GM20000 (cell line): ENCODE measurements at regions not wholly inside any gene's neighbourhood (a gene's known extent, or its start where the extent isn't known, plus 50 kb on each side); places are given as distances from the start of the nearest gene placed in this dataset.
"Not testable (repeated sequence)": the region's sequence is repeated elsewhere in the genome, so short reads cannot be mapped to it uniquely, and the experiment has no call there.

Experiments
- DNase-seq: peaks from one replicate; pipeline ENCODE4 v3.0.0; 2012; ENCODE audit warnings: low spot score
- TF ChIP-seq, protein P1 (sequence below): IDR thresholded peaks from 2 replicates; pipeline ENCODE4 v1.5.1; 2012; ENCODE audit warnings: mild to moderate bottlenecking, control low read depth; ENCODE audit errors: extremely low read depth, missing control alignments

DNA sequence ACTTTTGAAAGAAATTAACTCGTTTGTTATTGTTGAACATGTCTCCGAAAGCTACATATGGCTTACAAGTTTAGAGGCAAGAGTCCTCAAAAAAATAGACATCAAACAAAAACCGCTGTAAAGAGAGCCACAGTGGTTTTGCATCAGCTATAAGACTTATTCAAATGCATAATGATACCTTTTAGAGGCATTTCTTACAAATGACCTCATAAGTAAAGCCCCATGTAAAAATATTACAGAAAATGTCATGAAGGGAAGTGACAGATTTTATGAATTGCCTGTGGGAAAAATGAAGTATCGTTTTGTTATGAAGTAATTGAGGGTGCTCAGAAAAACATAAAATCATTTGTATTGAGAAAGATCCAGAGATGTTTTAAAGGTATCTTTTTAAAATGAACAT is 598.0 kb downstream of the NXPH1 start:
- TF ChIP-seq, protein P1, sequence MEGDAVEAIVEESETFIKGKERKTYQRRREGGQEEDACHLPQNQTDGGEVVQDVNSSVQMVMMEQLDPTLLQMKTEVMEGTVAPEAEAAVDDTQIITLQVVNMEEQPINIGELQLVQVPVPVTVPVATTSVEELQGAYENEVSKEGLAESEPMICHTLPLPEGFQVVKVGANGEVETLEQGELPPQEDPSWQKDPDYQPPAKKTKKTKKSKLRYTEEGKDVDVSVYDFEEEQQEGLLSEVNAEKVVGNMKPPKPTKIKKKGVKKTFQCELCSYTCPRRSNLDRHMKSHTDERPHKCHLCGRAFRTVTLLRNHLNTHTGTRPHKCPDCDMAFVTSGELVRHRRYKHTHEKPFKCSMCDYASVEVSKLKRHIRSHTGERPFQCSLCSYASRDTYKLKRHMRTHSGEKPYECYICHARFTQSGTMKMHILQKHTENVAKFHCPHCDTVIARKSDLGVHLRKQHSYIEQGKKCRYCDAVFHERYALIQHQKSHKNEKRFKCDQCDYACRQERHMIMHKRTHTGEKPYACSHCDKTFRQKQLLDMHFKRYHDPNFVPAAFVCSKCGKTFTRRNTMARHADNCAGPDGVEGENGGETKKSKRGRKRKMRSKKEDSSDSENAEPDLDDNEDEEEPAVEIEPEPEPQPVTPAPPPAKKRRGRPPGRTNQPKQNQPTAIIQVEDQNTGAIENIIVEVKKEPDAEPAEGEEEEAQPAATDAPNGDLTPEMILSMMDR = no peak
- no peak for DNase-seq

DNA sequence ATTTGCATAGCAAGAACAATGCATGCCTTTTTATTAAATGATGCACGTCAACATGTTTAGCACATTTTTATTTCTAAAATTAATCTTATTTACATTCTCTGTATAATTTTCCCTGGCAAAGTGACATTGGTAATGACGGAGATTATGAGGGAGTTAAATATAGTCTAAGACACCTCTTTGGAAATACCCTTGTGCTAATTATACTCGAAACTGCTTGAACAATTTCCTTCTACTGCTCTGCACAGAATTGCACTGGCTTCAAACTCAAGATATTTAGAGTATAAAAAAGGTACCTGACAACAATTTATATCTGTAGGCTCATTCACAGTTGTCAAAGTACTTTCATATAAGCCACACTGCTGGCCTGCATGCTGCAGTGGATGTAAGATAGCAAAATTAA is 602.7 kb downstream of the NXPH1 start:
- TF ChIP-seq, protein P1 = no peak
- DNase-seq = no peak

DNA sequence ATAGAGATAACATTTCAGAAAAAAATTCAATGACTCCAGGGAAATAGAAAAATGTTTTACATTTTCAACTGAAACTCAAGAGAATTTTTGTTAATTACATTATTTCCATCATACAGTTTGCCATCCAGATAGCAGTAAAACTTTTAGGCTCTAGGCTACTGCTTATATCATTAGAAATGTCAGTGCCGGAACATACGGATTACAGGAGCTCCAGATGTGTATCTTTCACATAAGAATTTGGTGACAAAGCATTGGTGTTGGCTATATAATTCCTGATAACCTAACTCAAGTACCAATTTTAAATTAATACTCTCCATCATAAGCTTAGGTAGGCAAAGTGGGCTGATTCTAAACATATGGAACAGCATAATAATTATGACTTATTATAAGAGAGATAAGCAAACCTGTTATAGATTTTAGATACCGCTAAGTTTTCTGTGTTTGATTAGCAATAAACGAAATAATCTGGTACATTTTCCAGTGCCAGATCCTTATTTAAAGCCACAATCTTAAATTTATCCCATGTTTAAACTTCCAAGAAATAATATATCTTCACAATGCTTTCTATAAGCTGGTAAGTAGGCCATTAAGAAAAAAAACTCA is 637.9 kb downstream of the NXPH1 start:
- TF ChIP-seq, protein P1 = no peak
- DNase-seq = no peak

DNA sequence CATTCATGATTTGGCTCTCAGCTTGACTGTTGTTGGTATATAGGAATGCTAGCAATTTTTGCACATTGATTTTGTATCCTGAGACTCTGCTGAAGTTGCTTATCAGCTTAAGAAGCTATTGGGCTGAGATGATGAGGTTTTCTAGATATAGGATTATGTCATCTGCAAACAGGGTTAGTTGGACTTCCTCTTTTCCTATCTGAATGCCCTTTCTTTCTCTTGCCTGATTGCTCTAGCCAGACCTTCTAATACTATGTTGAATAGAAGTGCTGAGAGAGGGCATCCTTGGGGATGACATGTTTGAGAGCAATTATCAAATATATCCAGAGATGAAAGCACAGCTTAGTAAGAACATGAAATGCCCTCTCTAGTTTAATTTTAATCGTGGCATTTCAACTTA is 642.4 kb downstream of the NXPH1 start:
- not testable (repeated sequence) for DNase-seq

DNA sequence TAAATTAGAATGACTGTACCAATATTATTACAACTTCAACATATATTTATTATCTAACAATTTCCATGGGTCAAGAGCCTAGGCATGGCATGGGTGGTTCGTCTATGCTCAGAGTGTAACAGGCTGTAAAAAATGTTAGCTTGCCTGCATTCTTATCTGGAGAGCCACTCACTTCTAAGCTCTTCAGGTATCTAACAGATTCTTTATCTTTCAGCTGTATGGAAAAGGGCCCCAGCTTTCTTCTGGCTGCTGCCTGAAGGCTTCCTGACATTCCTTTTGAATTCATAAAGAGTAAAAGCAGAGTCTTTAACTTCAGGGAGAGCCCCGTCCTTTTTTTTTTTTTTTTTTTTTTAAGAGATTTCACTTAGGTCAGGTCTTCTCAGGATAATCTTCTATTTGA is 648.8 kb downstream of the NXPH1 start:
- TF ChIP-seq, protein P1 = no peak
- DNase-seq = no peak

DNA sequence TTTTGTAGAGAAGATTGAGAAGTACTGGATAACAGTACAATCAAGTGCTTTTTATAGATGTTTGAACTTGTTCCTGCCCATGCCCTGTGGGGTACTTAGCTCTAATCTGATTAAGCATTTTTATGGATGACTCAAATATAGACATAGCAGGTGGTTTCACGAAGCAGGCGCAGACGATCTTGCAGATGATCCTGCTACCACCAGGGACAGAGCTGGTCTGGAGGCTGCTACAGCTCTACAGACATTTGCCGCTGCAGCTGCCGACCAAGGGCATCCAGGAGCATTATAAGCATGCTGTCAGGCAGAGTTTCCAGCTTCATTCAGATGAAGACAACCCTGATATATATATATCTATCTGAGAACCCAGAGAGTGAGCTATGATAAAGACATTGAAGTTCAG is 650.4 kb downstream of the NXPH1 start:
- no peak for DNase-seq
- TF ChIP-seq, protein P1 = no peak

DNA sequence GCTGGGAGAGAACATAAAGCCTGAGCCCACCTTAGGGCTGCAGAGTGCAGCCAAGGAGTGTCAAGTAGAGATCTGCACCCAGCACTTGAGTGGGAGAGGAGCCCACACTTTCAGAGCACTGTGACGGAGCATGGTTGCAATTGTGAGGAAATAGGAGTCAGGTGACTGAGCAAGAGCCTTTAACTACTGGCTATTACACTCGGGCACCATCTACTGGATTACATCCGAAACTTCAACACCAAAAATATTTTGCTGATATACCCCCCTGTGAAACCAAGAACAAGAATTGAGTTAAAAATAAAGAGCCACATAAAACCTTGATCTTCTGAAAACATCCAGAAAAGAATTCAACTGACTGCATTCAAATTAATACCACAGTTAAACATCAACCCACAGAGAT is 657.9 kb downstream of the NXPH1 start:
- no peak for DNase-seq

More for the DNA sequence above, 657.9 kb downstream of the NXPH1 start:
- TF ChIP-seq, protein P1 = no peak
